Endothelial cell of umbilical vein (primary cell): ENCODE measurements at regions not wholly inside any gene's neighbourhood (a gene's known extent, or its start where the extent isn't known, plus 50 kb on each side); places are given as distances from the start of the nearest gene placed in this dataset.

Experiments used
- BruUV-seq: library from RNA; stranded (reverse); fragments of 400-500 nt; replicated peaks from 2 replicates; lab custom pipeline; 2021; lab: Mats Ljungman, UMichigan
- CTCF ChIA-PET: fragments of 300-600, 350-600 bp; sonication (Branson Sonifier 250); formaldehyde crosslinking; loops from one replicate; lab custom pipeline; 2021; ENCODE audit warnings: antibody characterized with exemption, inconsistent platforms; lab: Charles Lee
- POLR2A ChIA-PET: fragments of 300-600, 350-600 bp; sonication (Branson Sonifier 250); formaldehyde crosslinking; loops from one replicate; lab custom pipeline; 2021; ENCODE audit warnings: antibody characterized with exemption, inconsistent platforms; lab: Charles Lee
- DNase-seq: peaks from one replicate; pipeline ENCODE4 v3.0.0-alpha.2; 2011; ENCODE audit warnings: low read depth, low spot score
- FAIRE-seq: peaks from 2 replicates; lab custom pipeline; 2011; peaks lifted over from hg19 to GRCh38; lab: Jason Lieb, UNC
- H2AFZ ChIP-seq: 2 replicates; pipeline ENCODE4 v1.6.0; 2012; ENCODE audit warnings: low read depth, low read length, control low read depth, inconsistent platforms
- H3K27ac ChIP-seq: 2 replicates; pipeline ENCODE4 v1.5.1; 2011; ENCODE audit warnings: low read depth, mild to moderate bottlenecking, control low read depth, low read length, moderate library complexity; ENCODE audit not compliant: insufficient read depth
- H3K27me3 ChIP-seq, 2 experiments: 2 replicates each; pipeline versions ENCODE4 v1.6.0 to v1.6.1; 2011; ENCODE audit warnings: low read length in 2 of 2, mixed read lengths in 1 of 2; ENCODE audit not compliant: control insufficient read depth in 2 of 2, insufficient read depth in 2 of 2
- H3K36me3 ChIP-seq, 2 experiments: 2 replicates in 1 of 2; 3 replicates in 1 of 2; pipeline ENCODE4 v1.5.1; 2011; ENCODE audit warnings: low read length in 2 of 2, mild to moderate bottlenecking in 1 of 2, moderate library complexity in 1 of 2; ENCODE audit not compliant: control insufficient read depth in 2 of 2, insufficient read depth in 2 of 2; ENCODE audit errors: extremely low read depth in 1 of 2
- H3K4me1 ChIP-seq: 3 replicates; pipeline ENCODE4 v1.5.1; 2011; ENCODE audit warnings: mild to moderate bottlenecking, low read length; ENCODE audit not compliant: control insufficient read depth, insufficient read depth; ENCODE audit errors: extremely low read depth
- H3K4me2 ChIP-seq: 2 replicates; pipeline ENCODE4 v1.6.1; 2011; ENCODE audit warnings: low read length, control low read depth, mixed read lengths; ENCODE audit not compliant: insufficient read depth
- H3K4me3 ChIP-seq, 3 experiments: fragments of 200-600 bp in 1 of 3; sonication (generic), shearing (Covaris generic) in 1 of 3; replicated peaks in 1 of 3; 2 replicates each; pipeline ENCODE4 v1.5.1; 2011 to 2016; ENCODE audit warnings: control low read depth in 3 of 3, low read length in 3 of 3, mild to moderate bottlenecking in 2 of 3, inconsistent platforms in 1 of 3, low read depth in 1 of 3, moderate library complexity in 1 of 3; ENCODE audit not compliant: insufficient read depth in 1 of 3
- H3K79me2 ChIP-seq: 2 replicates; pipeline ENCODE4 v1.6.0; 2012; ENCODE audit warnings: low read length, inconsistent platforms; ENCODE audit not compliant: control insufficient read depth, insufficient read depth
- H3K9ac ChIP-seq: replicated peaks from 2 replicates; pipeline ENCODE3; 2011; ENCODE audit warnings: low read length, control low read depth; ENCODE audit not compliant: insufficient read depth; ENCODE audit errors: extremely low read depth
- H3K9me1 ChIP-seq: replicated peaks from 3 replicates; pipeline ENCODE4 v1.6.0; 2011; ENCODE audit warnings: mild to moderate bottlenecking, low read length; ENCODE audit not compliant: control insufficient read depth, insufficient read depth; ENCODE audit errors: extremely low read depth
- H3K9me3 ChIP-seq: replicated peaks from 2 replicates; pipeline ENCODE4 v1.5.1; 2012; ENCODE audit warnings: low read length, inconsistent platforms; ENCODE audit not compliant: control insufficient read depth, insufficient read depth
- H4K20me1 ChIP-seq: replicated peaks from 2 replicates; pipeline ENCODE3; 2011; ENCODE audit warnings: mild to moderate bottlenecking, low read length; ENCODE audit not compliant: control insufficient read depth, insufficient read depth; ENCODE audit errors: extremely low read depth
- EZH2 ChIP-seq: IDR thresholded peaks from 2 replicates; pipeline ENCODE4 v1.6.1; 2012; ENCODE audit warnings: borderline replicate concordance, low read depth, mild to moderate bottlenecking, moderate library complexity, low read length, inconsistent platforms; ENCODE audit not compliant: severe bottlenecking
- FOS ChIP-seq: IDR thresholded peaks from 2 replicates; pipeline ENCODE4 v1.6.1; 2011; ENCODE audit warnings: mild to moderate bottlenecking, low read length, moderate library complexity, borderline replicate concordance; ENCODE audit not compliant: insufficient read depth
- GATA2 ChIP-seq: IDR thresholded peaks from 2 replicates; pipeline ENCODE4 v1.7.0; 2011; ENCODE audit warnings: low read depth, mild to moderate bottlenecking, moderate library complexity, mixed read lengths, low read length; ENCODE audit not compliant: insufficient read length, insufficient read depth
- JUN ChIP-seq: IDR thresholded peaks from 2 replicates; pipeline ENCODE4 v1.6.1; 2011; ENCODE audit warnings: borderline replicate concordance, low read depth; ENCODE audit not compliant: insufficient read length, insufficient read depth
- MYC ChIP-seq: IDR thresholded peaks from one replicate; pipeline ENCODE4 v1.6.1; 2011; ENCODE audit warnings: mild to moderate bottlenecking, low read depth, low read length
- POLR2A ChIP-seq: IDR thresholded peaks from 2 replicates; pipeline ENCODE4 v1.6.1; 2012; ENCODE audit warnings: low read depth, mild to moderate bottlenecking, control low read depth, low read length
- POLR2AphosphoS5 ChIP-seq: IDR thresholded peaks from 2 replicates; pipeline ENCODE4 v1.6.1; 2012; ENCODE audit warnings: low read depth, mild to moderate bottlenecking, control low read depth, low read length, moderate library complexity; ENCODE audit not compliant: insufficient read depth
- dilution Hi-C: fragments of 300-500 bp; cut with MboI; formaldehyde crosslinking; loops from one replicate; pipeline ENCODE4 v1.15.0; 2019; ENCODE audit warnings: low sequenced_read_pairs; ENCODE audit not compliant: extremely low pct_ligation_motif_present
- intact Hi-C: fragments of 100-400 bp; cut with micrococcal nuclease; formaldehyde crosslinking; loops from one replicate; pipeline ENCODE4 v1.10.0; 2022
- TF ChIP-seq, protein P1 (sequence below), 2 donors: IDR thresholded peaks; 1 replicate in 1 of 2; 2 replicates in 1 of 2; pipeline ENCODE4 v1.5.1; 2011; ENCODE audit warnings: low read length in 2 of 2, mild to moderate bottlenecking in 2 of 2, moderate library complexity in 2 of 2, control low read depth in 1 of 2, inconsistent platforms in 1 of 2, low read depth in 1 of 2; ENCODE audit not compliant: insufficient read depth in 1 of 2; ENCODE audit errors: extremely low read depth in 1 of 2
- TF ChIP-seq, protein P2 (sequence below): IDR thresholded peaks from 2 replicates; pipeline ENCODE4 v1.6.1; 2011; ENCODE audit not compliant: insufficient read depth, insufficient read length

- POLR2A ChIA-PET = no interaction called here
- no peak for TF ChIP-seq JUN
- no peak for TF ChIP-seq FOS
- TF ChIP-seq GATA2 = no peak
- TF ChIP-seq EZH2 = no peak
- TF ChIP-seq, protein P1, sequence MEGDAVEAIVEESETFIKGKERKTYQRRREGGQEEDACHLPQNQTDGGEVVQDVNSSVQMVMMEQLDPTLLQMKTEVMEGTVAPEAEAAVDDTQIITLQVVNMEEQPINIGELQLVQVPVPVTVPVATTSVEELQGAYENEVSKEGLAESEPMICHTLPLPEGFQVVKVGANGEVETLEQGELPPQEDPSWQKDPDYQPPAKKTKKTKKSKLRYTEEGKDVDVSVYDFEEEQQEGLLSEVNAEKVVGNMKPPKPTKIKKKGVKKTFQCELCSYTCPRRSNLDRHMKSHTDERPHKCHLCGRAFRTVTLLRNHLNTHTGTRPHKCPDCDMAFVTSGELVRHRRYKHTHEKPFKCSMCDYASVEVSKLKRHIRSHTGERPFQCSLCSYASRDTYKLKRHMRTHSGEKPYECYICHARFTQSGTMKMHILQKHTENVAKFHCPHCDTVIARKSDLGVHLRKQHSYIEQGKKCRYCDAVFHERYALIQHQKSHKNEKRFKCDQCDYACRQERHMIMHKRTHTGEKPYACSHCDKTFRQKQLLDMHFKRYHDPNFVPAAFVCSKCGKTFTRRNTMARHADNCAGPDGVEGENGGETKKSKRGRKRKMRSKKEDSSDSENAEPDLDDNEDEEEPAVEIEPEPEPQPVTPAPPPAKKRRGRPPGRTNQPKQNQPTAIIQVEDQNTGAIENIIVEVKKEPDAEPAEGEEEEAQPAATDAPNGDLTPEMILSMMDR (IDR thresholded peaks at IDR 0.05; ENCODE audit: extremely low read depth in 1 of 2, insufficient read depth in 1 of 2, low read depth in 1 of 2, low read length in 2 of 2) = no peak
- no peak for FAIRE-seq
Observed at GRCh38 chr9:82212885-82213284, 224.3 kb downstream of the SPATA31D1 start.

DNA sequence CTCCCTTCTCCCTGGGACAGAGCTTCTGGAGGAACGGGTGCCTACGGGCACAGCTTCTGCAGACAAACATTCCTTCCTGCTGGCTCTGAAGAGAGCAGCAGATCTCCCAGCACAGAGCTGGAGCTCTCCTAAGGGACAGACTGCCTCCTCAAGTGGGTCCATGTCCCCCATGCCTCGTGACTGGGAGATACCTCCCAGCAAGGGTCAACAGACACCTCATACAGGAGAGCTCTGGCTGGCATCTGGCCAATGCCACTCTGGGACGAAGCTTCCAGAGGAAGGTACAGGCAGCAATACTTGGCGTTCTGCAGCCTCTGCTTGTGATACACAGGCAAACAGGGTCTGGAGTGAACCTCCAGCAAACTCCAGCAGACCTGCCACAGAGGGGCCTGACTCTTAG, 227.9 kb downstream of the SPATA31D1 start:
- Histone ChIP-seq H3K9me1 (no peaks in the 10 kb centered on the region), H3K9me3 (no peaks in the 10 kb centered on the region), H3K79me2 (no peaks in the 10 kb centered on the region), H3K27ac (no peak overlapping the region), H3K36me3 (no peaks in the 10 kb centered on the region), H3K27me3 (no peaks in the 10 kb centered on the region), H3K4me2 (no peak overlapping the region), H2AFZ (no peak overlapping the region), H4K20me1 (no peaks in the 10 kb centered on the region), H3K4me3 (no peak overlapping the region), H3K4me1 (no peaks in the 10 kb centered on the region), H3K9ac (no peak overlapping the region)
- dilution Hi-C loops (no loop called here), intact Hi-C loops (no loop called here)
- TF ChIP-seq, protein P1 (IDR thresholded peaks at IDR 0.05; ENCODE audit: extremely low read depth in 1 of 2, insufficient read depth in 1 of 2, low read depth in 1 of 2, low read length in 2 of 2) = no peak
- TF ChIP-seq JUN = no peak
- TF ChIP-seq EZH2 = no peak
- TF ChIP-seq POLR2AphosphoS5 = no peak
- no peak for TF ChIP-seq GATA2
- TF ChIP-seq MYC = no peak
- no peak for TF ChIP-seq POLR2A
- TF ChIP-seq FOS = no peak
- TF ChIP-seq, protein P2, sequence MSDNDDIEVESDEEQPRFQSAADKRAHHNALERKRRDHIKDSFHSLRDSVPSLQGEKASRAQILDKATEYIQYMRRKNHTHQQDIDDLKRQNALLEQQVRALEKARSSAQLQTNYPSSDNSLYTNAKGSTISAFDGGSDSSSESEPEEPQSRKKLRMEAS = no peak
- BruUV-seq = no TSS peak
- FAIRE-seq (no peak), DNase-seq (no peak)
- POLR2A ChIA-PET = no interaction called here
- CTCF ChIA-PET = no interaction called here

More at GRCh38 chr9:82212885-82213284, 224.3 kb downstream of the SPATA31D1 start:
- Histone ChIP-seq H3K36me3 (no peaks in the 10 kb centered on the region), H3K4me1 (no peaks in the 10 kb centered on the region), H3K27ac (no peak overlapping the region), H3K4me2 (no peak overlapping the region), H3K4me3 (no peak overlapping the region), H3K9me1 (no peaks in the 10 kb centered on the region), H3K79me2 (no peaks in the 10 kb centered on the region), H3K9me3 (no peaks in the 10 kb centered on the region), H3K27me3 (no peaks in the 10 kb centered on the region), H2AFZ (no peak overlapping the region), H4K20me1 (no peaks in the 10 kb centered on the region), H3K9ac (no peak overlapping the region)
- intact Hi-C loops = no loop called here
- CTCF ChIA-PET = no interaction called here
- DNase-seq = no peak
- dilution Hi-C loops = no loop called here
- BruUV-seq = no TSS peak
